ENCODE measurements at regions not wholly inside any gene's neighbourhood (a gene's known extent, or its start where the extent isn't known, plus 50 kb on each side); places are given as distances from the start of the nearest gene placed in this dataset.
"Not testable (repeated sequence)": the region's sequence is repeated elsewhere in the genome, so short reads cannot be mapped to it uniquely, and the experiment has no call there.

GRCh38 chr11:87769661-87770060 lies 405.6 kb downstream of the RAB38 start:
- H3K4me3 ChIP-seq (ENCODE audit: low read length) = no peak overlapping the region
- no peak for DNase-seq (ENCODE audit: low read depth)
- no peak for TF ChIP-seq CTCF (IDR thresholded peaks at IDR 0.05; ENCODE audit: insufficient read depth, low read depth, low read length, missing control alignments)

- H3K4me3 ChIP-seq (ENCODE audit: low read length) = no peak overlapping the region
- TF ChIP-seq CTCF (IDR thresholded peaks at IDR 0.05; ENCODE audit: insufficient read depth, low read depth, low read length, missing control alignments) = no peak
- DNase-seq (ENCODE audit: low read depth) = no peak
Measured at GRCh38 chr11:87767615-87768014, 407.6 kb downstream of the RAB38 start.

GRCh38 chr11:87764075-87764474 lies 411.2 kb downstream of the RAB38 start:
- not testable (repeated sequence) for H3K4me3 ChIP-seq (ENCODE audit: low read length); DNase-seq (ENCODE audit: low read depth)

GRCh38 chr11:87754685-87755084 lies 420.6 kb downstream of the RAB38 start:
- no peak for TF ChIP-seq CTCF (IDR thresholded peaks at IDR 0.05; ENCODE audit: insufficient read depth, low read depth, low read length, missing control alignments)
- DNase-seq (ENCODE audit: low read depth) = peak; percentile 68
- H3K4me3 ChIP-seq (ENCODE audit: low read length) = no peak overlapping the region

GRCh38 chr11:87753143-87753542 lies 422.1 kb downstream of the RAB38 start:
- DNase-seq (ENCODE audit: low read depth) = no peak
- H3K4me3 ChIP-seq (ENCODE audit: low read length) = no peak overlapping the region
- no peak for TF ChIP-seq CTCF (IDR thresholded peaks at IDR 0.05; ENCODE audit: insufficient read depth, low read depth, low read length, missing control alignments)

GRCh38 chr11:87743007-87743406 lies 432.2 kb downstream of the RAB38 start:
- no peak for DNase-seq (ENCODE audit: low read depth)
- TF ChIP-seq CTCF (IDR thresholded peaks at IDR 0.05; ENCODE audit: insufficient read depth, low read depth, low read length, missing control alignments) = no peak
- no peak overlapping the region for H3K4me3 ChIP-seq (ENCODE audit: low read length)

- no peak overlapping the region for H3K4me3 ChIP-seq (ENCODE audit: low read length)
- no peak for TF ChIP-seq CTCF (IDR thresholded peaks at IDR 0.05; ENCODE audit: insufficient read depth, low read depth, low read length, missing control alignments)
- no peak for DNase-seq (ENCODE audit: low read depth)
Measured at GRCh38 chr11:87740968-87741367, 434.3 kb downstream of the RAB38 start.

GRCh38 chr11:87740451-87740850 lies 434.8 kb downstream of the RAB38 start:
- DNase-seq (ENCODE audit: low read depth) = no peak
- H3K4me3 ChIP-seq (ENCODE audit: low read length) = no peak overlapping the region
- TF ChIP-seq CTCF (IDR thresholded peaks at IDR 0.05; ENCODE audit: insufficient read depth, low read depth, low read length, missing control alignments) = no peak
